Cardiac fibroblast (primary cell): ENCODE measurements at regions not wholly inside any gene's neighbourhood (a gene's known extent, or its start where the extent isn't known, plus 50 kb on each side); places are given as distances from the start of the nearest gene placed in this dataset.

Experiments used
- DNase-seq, 2 donors: peaks; one replicate each; pipeline versions ENCODE4 v3.0.0 to v3.0.0-alpha.2; 2010; ENCODE audit warnings: low read depth in 2 of 2
- H3K4me3 ChIP-seq, 2 donors: replicated peaks in 1 of 2; 1 replicate in 1 of 2; 2 replicates in 1 of 2; pipeline ENCODE4 v1.5.1; 2011; ENCODE audit warnings: low read depth in 2 of 2, low read length in 2 of 2, mild to moderate bottlenecking in 2 of 2, moderate library complexity in 1 of 2
- CTCF ChIP-seq: IDR thresholded peaks from one replicate; pipeline ENCODE4 v1.5.1; 2011; ENCODE audit warnings: low read depth, mild to moderate bottlenecking, low read length, inconsistent platforms

GRCh38 chr1:30272277-30273020 is 450.9 kb downstream of the MATN1 start:
- H3K4me3 ChIP-seq = no peak overlapping the region
- no peak for TF ChIP-seq CTCF
- DNase-seq = no peak

- DNase-seq = no peak
- H3K4me3 ChIP-seq = no peak overlapping the region
- TF ChIP-seq CTCF = no peak
Observed at GRCh38 chr1:30271401-30272276, 451.7 kb downstream of the MATN1 start.

GRCh38 chr1:30270461-30270860 is 452.9 kb downstream of the MATN1 start:
- TF ChIP-seq CTCF = no peak
- no peak overlapping the region for H3K4me3 ChIP-seq

GRCh38 chr1:30268923-30269666 is 454.3 kb downstream of the MATN1 start:
- no peak for TF ChIP-seq CTCF
- H3K4me3 ChIP-seq = no peak overlapping the region
- DNase-seq = no peak

More at GRCh38 chr1:30270461-30270860, 452.9 kb downstream of the MATN1 start:
- no peak for DNase-seq

- TF ChIP-seq CTCF = no peak
- DNase-seq = no peak
- no peak overlapping the region for H3K4me3 ChIP-seq
Observed at GRCh38 chr1:30267856-30268255, 455.5 kb downstream of the MATN1 start.

GRCh38 chr1:30267046-30267445 is 456.3 kb downstream of the MATN1 start:
- DNase-seq = no peak
- TF ChIP-seq CTCF = no peak

More at GRCh38 chr1:30267046-30267445, 456.3 kb downstream of the MATN1 start:
- H3K4me3 ChIP-seq = no peak overlapping the region
